ENCODE measurements at regions not wholly inside any gene's neighbourhood (a gene's known extent, or its start where the extent isn't known, plus 50 kb on each side); places are given as distances from the start of the nearest gene placed in this dataset.
A peak's percentile ranks its signal among the peaks of the same experiment; 100 is the strongest.

DNA sequence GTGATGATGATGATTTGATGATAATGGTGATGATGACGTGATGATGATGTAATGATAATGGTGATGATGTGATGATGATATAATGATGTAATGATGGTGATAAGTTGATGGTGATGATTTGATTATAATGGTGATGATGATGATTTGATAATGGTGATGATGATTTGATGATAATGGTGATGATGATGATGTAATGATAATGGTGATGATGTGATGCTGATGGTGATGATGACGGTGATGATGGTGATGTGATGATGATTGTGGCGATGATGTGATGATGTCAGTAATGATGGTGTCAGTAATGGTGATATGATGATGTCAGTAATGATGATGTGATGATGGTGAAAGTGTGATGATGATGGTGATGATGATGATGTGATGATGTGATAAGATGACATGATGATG lies 613.4 kb downstream of the AACS start:
- no peak for DNase-seq (ENCODE audit: low spot score)

DNA sequence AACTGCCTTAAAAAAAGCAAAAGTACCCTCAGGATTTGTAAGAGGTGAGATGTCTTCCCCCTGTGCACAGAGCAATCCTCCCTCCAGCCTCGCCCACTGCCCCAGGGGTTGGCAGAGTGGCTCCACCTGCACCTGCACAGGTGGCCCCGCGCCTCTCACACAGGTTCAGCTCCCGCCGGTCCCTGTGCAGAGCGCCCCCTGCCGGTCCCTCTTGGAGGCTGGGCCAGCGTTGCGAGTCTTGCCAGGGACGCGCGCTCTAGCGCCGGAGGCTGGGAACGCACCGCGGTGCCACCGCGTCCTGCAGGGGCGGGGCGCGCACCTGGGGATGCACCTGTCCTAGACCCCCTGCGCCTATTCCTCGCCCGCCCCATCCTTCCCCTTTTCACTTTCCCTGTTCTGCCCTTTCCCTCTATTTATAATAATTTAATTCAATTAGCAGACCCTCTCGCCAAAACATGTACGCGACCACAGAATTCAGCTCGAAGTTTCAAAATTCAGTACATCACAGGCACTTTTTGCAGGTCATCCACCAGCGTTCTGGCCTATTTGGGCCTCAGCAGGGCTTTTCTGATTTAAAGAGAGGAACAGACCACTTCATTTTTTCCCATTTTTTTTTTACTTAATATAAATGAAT lies 618.6 kb downstream of the AACS start:
- DNase-seq (ENCODE audit: low spot score) = peak; percentile 24

DNA sequence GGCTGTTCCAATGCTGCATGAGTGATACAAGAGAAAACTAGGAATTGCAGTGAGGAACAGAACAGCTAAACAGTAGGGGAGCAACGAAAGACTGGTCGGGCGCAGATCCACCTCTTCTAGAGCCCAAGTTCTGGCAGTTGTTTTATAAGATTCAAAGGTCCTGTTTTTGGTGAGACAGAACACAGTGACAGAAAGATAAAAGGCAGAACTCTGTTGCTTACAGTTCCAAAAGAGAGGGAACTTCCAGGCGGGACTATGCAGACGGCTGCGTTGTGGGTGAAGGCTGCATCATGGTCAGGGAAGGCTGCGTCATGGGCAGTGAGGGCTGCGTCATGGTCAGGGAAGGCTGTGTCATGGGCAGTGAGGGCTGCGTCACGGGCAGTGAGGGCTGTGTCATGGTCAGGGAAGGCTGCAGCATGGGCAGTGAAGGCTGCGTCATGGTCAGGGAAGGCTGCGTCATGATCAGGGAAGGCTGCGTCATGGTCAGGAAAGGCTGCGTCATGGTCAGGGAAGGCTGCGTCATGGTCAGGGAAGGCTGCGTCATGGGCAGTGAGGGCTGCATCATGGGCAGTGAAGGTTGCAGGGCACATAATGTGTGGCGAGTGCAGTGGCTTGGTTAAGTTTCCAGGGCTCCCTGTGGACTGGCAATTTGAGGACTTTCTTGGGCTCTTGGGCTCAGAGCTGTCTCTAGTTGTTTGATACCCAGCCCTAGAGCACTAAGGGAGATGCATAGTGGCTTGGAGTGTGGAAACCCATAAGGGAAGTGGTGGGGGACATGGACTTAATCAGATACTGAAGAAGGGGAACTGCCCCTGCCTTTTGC lies 619.9 kb downstream of the AACS start:
- no peak for DNase-seq (ENCODE audit: low spot score)

DNA sequence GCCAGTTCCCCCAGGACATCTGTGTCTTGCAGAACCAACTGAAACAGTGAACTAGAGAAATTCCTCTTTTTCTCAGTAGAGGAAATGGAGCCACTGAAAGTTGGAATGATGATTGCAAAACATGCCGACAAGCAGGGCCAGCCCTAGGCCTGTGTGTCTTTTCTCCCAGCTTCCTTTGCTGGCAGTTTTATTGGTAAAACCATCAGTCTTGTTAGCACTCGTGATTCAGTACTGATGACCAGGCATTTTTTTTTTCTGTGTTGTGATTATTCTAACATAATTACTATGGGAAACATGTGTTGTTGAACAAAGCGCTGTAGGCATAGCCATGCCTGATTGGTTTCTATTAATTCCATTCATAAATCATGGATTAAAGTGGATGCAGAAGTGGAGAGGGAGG lies 620.7 kb downstream of the AACS start:
- DNase-seq (ENCODE audit: low spot score) = no peak

DNA sequence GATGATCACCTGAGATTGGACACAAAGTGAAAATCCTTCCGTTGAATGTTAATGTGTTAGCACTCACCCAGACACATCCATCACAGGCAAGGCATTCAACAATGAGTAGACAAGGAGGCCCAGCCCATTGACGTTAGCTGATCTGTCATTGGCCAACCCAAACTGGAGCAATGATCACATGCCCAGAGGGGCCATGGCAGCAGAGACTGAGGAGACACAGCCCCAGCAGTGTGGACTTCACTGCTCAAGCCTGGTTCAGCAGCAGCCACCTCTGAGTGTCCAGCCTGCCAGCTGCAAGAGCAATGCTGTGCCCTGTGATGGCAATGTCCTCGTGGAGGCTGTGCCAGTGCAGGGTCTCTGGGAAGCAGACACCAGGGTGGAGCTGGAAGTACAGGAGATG lies 622.2 kb downstream of the AACS start:
- DNase-seq (ENCODE audit: low spot score) = no peak

DNA sequence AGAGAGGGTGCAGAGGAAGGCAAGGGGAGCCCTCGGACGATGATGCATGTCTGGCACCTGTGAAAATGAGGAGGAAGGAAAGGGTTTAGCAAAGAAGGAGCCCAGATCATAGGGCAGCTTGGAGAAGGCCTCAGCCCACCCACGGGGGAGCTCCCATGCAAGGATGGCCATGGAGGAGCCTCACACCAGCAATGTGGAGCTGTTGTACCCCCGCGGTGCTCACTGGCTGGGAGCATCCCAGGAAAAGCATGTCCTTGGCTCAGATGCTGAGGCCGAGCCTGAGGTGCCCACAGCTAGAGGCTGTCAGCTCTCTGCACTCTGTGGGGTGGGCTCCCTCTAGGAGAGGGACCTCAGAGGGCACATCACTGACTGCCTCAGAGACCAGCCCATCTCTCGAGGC lies 622.6 kb downstream of the AACS start:
- DNase-seq (ENCODE audit: low spot score) = no peak

DNA sequence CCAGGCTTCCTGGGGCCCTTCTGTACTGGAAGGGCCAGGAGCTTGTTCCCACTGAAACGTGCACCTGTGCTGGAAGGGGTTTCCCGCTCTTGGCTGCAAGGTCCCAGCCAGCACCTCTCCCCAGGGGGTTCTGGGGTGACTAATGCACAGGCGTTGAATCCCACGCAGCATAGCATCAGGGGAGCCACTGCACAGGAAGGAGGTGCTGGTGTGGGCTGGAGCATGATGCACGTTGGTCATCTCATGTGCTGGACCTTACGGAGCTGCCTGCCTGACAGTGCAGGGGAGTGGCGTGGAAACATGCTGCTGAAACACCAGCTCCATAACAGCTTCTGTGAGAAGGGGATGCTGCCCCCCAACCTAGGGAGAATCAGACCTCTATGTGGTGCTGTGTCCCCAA lies 623.0 kb downstream of the AACS start:
- no peak for DNase-seq (ENCODE audit: low spot score)

DNA sequence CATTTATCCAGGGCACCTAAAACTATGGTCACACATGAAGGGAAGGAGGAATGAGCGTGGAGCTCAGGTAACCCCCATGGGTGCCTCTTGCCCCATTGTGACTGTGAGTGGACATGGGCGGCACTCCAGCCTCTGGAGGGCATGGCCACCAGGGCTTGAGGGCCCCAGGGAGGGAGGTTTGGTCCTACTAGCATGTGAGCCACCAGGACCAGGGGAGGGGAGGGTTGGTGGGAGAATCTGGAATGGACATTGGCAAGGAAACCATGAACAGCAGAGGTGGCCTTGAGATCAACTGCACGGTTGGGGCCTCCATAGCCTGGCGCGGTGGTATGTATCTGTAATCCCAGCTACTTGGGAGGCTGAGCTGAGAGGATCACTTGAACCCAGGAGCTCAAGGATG lies 623.6 kb downstream of the AACS start:
- no peak for DNase-seq (ENCODE audit: low spot score)

DNA sequence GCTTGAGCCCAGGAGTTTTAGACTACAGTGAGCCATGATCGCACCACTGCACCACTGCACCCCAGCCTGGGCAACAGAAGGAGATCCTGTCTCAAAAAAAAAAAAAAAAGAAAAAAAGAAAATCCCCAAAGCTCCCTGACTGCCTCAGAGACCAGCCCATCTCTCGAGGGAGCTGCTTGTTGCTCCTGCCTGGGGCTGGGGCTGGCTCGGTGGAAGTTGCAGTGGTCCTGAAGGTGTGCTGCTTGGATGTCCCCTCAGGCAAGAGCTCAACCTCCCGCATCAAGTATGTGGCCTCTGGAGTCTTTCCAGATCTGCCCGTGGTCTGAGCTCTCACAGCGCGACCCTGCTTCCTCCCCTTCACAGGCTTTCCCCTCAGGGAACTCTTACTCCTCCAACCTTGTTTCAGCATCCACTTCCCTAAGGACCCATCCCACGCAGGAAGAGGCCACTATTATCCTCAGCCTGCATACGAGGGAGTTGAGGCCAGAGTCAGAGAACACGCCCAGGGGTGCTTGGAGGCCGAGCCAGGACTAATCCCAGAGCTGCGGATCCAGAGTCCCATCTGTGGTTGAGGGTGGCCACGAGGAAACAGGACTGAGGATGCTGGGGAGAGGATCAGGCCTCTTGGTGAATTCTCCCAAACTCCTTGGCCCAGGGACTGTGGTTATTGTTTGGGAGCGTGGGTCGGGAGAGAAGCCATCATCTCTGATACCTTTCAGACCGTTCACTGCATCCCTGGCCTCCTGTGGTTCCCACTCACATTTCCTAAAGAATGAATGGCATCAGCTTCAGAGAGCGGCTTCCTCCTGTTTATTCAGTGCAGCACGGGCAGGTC lies 624.6 kb downstream of the AACS start:
- no peak for DNase-seq (ENCODE audit: low spot score)

DNA sequence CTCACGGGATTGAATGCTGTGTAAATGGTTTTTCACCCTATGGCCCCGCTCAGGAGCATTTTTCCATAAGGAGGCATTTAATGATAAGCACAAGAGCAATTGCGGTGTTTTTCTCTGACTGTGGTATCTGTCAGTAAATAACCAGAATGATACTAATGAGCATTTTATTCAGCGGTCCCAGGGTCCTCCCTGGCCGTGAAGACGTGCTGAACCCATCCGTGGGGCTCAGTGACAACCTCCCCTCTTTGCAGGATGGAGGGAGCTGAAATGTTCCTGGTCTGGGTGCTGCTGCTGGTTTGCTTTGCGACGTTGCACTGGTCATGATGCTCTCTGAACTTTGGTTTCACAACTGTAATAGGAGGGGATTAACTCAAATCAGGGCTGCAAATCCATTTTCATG lies 625.6 kb downstream of the AACS start:
- DNase-seq (ENCODE audit: low spot score) = no peak

DNA sequence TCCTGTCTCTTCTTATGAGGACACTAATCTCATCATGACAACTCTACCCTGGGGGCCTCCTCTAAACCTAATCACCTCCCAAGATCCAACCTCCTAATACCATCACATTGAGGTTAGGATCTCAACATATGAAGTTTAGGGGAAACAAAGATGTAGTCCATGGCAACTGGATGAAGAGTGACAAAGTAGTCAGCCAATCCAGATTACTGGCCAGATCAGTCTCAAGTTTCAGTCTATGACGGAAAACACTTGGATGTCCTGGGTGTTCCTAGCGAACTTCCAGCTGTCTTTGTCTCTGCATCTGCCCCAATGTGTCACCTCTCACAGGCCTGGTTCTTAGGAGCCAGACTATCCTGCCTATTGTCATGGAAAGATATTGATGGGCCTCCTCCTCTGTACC lies 630.8 kb downstream of the AACS start:
- no peak for DNase-seq (ENCODE audit: low spot score)

DNA sequence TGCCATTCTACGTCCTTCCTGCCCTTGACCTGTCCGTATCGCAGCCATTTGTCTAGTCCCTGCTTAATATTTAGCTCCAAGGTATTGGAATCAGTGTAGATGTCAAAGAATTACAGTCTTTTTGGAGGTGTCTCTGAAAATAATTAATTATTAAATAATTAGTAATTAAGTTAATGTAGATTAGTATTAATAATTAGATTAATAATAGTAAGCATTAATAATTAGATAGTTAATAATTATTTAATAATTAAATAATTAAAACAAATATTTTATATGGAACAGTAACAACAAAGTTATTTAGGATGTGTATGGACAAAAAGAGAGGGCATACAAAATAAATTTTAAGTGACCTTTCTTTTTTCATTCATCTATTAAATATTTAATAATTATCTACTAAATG lies 639.6 kb downstream of the AACS start:
- DNase-seq (ENCODE audit: low spot score) = no peak

DNA sequence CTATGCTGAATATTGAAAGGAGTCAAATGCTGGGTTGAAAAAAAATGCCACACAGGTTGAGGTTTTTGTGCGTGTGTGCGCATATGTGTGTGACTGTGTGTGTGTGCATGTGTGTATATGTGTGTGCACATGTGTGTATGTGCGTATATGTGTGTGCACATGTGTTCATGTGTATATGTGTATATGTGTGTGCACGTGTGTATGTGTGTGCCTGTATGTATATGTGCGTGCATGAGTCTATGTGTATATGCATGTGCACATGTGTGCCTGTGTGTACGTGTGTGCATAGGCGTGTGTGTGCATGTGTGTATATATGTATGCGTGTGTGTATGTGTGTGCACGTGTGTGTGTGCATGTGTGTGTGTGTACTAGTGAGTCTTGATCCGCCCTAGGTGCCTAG lies 655.7 kb downstream of the AACS start:
- no peak for DNase-seq (ENCODE audit: low spot score)

DNA sequence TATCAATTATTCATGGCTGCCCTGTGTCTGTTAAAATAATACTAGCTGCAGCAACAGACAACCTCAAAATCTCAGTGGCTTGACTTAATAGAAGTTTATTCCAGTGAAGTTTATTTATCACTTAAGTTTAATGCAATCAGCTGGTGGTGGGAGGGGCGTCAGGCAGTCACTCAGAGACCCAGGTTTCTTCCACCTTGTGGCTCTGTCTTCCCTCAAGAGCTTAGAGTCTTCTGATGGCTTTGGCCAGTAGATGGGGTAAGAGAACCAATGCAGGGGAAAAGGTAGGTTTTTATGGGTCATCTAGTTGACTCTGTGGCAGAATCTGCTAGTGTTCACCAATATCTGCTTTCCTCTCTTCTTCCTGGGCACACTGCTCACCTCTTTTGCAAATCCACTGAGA lies 668.9 kb downstream of the AACS start:
- DNase-seq (ENCODE audit: low spot score) = no peak

DNA sequence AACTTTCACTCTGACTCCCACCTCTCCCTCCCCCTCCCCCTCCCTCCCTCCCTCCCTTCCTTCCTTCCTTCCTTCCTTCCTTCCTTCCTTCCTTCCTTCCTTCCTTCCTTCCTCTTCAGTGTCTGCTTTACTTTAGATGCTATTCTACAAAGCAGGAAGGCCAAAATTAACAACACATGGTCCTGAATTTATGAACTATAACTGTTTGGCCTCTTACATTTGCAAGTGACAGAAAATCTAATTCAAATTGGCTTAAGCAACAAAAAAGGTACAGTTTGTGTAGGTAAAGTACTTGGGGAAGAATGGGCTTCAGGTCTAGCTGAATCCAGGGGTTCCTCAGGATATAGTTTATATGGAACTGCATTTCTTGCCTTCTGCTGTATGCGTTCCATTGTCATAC lies 673.0 kb downstream of the AACS start:
- DNase-seq (ENCODE audit: low spot score) = no peak

DNA sequence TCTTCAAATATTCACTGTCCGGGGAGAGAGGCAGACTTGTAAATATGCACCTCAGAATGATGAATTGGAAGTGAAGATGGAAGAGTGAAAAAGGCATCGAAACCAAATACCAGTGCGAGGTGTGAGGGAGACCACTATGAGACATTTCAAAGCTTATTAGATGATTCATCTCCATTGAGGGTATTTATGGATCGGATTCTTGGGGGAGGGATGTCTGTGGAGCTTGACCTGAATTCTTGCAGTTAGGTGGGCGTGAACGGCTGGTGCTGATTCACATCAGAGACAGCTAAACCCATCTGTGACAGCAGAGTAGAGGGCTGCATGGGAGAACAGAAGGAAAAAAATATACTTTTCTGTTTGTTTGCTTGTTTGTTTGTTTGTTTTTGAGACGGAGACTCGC lies 677.2 kb downstream of the AACS start:
- no peak for DNase-seq (ENCODE audit: low spot score)

DNA sequence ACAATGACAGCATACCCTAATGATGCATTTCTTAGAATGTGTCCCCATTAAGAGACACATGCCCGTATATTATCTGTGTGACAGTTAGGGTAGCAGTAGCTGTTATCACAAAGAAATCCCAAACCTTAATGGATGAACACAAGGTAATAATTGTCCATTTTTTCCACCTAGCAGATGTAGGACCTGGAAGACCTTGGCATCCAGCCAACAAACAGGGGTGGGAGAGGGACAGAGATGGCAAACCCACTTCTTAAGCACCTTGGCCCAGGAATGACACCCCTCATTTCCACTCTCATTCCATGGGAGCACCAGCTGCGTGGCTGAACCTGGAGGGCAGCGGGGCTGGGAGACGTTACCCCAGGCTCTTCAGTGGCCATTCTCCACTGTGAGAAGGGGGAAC lies 679.0 kb downstream of the AACS start:
- DNase-seq (ENCODE audit: low spot score) = no peak

DNA sequence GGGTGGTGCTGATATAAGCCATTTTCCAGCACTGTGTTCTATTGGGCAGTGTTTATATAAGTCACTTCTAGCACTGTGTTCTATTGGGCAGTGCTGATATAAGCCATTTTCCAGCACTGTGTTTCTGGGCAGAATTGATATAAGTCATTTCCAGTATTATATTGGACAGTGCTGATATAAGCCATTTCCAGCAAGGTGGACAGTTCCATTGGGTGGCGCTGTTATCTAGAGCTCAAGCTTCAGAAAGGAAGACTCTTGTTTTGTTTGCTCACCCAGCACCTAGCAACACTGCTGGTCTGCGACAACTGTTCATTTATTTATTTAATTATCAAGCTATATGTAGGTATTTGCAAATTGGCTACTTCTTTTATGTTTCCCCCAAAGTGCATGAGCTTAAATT lies 690.3 kb downstream of the AACS start:
- DNase-seq (ENCODE audit: low spot score) = no peak

DNA sequence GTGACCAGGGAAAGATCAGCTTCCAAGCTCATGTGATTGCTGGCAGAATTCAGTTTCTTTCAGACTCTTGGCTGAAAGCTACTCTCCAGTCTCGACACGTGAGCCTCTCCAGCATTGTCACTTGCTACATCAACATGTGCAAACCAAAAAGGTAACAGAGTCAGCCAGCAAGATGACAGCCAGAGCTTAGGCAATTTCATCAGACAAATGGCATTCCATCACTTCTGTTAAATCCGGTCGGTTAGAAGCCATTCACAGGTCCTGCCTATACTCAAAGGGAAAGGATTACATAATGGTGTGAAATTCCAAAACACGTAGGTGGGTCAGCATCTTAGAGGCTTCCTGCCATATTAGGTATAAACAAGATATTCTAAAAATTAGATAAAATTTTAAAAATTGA lies 700.9 kb downstream of the AACS start:
- no peak for DNase-seq (ENCODE audit: low spot score)

DNA sequence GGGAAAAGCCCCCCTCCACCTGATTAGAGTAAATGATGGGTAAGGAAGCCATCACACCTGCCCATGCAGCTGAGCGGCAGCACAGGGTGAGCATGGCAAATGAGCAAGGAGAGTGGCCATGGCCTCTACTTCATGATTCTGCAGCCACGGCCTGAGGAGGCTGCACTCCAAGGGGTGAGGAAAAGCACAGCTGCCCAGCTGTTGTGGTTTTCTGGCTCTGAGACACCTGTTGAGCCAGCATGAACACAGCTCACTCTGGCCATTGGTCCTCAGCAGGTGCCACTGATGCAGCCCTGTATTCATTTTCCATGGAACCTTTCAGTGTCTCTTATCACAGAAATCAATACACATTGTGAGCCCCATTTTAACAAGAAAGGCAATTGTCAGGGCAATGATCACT lies 707.2 kb downstream of the AACS start:
- no peak for DNase-seq (ENCODE audit: low spot score)

DNA sequence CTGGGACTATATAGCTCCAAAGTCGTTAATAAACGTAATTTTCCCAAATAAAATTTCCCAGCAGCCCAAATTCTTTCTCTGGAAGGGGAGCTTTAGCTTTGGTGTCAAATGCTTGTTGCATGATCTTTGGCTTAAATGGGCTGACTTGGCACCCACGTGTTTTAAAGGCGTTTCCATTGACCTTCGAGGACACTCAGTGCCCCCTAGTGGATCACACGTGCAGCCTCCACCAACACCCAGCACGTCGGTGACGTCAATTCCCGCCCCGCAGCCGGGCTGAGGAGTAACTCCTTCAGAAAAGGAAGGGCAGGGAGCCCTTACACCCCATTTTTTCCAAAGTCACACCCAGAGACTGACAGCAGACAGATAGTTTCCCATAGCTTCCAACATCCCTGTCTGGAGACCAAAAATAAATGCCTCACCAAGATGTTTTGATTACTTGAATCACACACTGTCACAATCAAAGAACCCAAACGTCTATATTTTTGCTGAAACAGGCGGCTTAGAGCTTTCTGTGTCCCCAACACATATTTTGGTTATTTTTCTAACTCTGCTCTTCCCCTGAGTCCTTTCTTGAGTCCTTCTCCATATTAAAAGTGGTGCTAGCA lies 707.9 kb downstream of the AACS start:
- peak; percentile 1 for DNase-seq (ENCODE audit: low spot score)

DNA sequence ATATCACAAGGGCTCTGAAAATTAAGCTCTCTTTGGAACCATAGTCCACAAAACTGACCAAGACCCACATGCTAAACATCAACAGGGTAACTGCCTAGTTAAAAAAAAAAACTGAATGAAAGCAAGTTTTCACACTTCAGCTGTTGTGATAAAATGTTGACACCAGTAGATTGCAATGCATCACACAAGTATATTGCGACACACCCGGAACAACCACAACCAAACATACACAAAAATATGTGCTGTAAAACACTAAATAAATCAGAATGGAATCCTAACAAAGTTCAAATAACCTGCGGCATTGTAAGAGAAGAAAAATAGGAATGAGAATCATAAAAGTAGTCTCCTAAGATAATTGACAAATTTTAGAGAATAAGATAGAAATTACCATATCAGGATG lies 710.3 kb downstream of the AACS start:
- DNase-seq (ENCODE audit: low spot score) = no peak

DNA sequence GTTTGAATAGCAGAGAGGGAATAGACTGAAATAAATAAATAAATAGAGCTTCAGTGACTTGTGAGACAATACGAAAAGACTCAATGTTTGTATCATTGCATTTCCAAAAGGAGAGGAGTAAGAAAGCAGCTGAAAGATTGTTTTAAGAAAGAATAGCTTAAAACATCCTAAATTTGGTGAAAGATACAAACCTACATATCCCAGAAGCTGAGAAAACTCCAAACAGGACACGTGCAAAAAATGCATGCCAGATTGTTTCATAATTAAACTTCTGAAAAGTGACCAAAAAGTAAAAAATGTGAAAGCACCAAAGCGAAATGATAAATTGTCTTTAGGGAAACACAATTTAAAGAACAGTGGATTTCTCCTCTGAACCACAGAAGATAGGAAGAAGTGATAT lies 711.0 kb downstream of the AACS start:
- no peak for DNase-seq (ENCODE audit: low spot score)

Measured in cerebellar cortex (tissue), 1 donor.